Activated CD8-positive, alpha-beta T cell treated with anti-CD3 and anti-CD28 coated beads for 36 hours (primary cell): ENCODE measurements at regions not wholly inside any gene's neighbourhood (a gene's known extent, or its start where the extent isn't known, plus 50 kb on each side); places are given as distances from the start of the nearest gene placed in this dataset.

ENCODE experiments used
- ATAC-seq: fragments of 200-7000 bp; cut with Tn5 transposase; one replicate; pipeline ENCODE4 v1.10.0; 2021; ENCODE audit warnings: mild to moderate bottlenecking, moderate library complexity
- CTCF ChIA-PET: fragments of 350-600 bp; sonication (Branson Sonifier 250); formaldehyde crosslinking; loops from one replicate; lab custom pipeline; 2021; ENCODE audit warnings: antibody characterized with exemption; lab: Charles Lee
- POLR2A ChIA-PET: fragments of 350-600 bp; sonication (Branson Sonifier 250); formaldehyde crosslinking; loops from one replicate; lab custom pipeline; 2021; ENCODE audit warnings: antibody characterized with exemption; lab: Charles Lee
- DNase-seq: peaks from one replicate; pipeline ENCODE4 v3.0.0-alpha.2; 2020
- H3K27ac Mint-ChIP-seq: one replicate; pipeline ENCODE4 v1.8.0; 2021; ENCODE audit warnings: mild to moderate bottlenecking, mixed read lengths
- H3K27me3 Mint-ChIP-seq: one replicate; pipeline ENCODE4 v1.8.0; 2021; ENCODE audit warnings: mixed read lengths
- H3K36me3 Mint-ChIP-seq: one replicate; pipeline ENCODE4 v1.8.0; 2021; ENCODE audit warnings: low read depth, mixed read lengths
- H3K4me1 Mint-ChIP-seq: one replicate; pipeline ENCODE4 v1.8.0; 2021; ENCODE audit warnings: low read depth, mixed read lengths
- H3K4me3 Mint-ChIP-seq: one replicate; pipeline ENCODE4 v1.8.0; 2021; ENCODE audit warnings: mild to moderate bottlenecking, moderate library complexity, mixed read lengths
- H3K9me3 Mint-ChIP-seq: one replicate; pipeline ENCODE4 v1.8.0; 2021; ENCODE audit warnings: mixed read lengths
- intact Hi-C: fragments of 100-400 bp; cut with micrococcal nuclease; formaldehyde crosslinking; loops from one replicate; pipeline ENCODE4 v1.10.0; 2022
- TF ChIP-seq, protein P1 (sequence below): fragments of 200-600 bp; IDR thresholded peaks from one replicate; pipeline ENCODE4 v1.8.0; 2022; ENCODE audit warnings: antibody characterized with exemption, mild to moderate bottlenecking

DNA sequence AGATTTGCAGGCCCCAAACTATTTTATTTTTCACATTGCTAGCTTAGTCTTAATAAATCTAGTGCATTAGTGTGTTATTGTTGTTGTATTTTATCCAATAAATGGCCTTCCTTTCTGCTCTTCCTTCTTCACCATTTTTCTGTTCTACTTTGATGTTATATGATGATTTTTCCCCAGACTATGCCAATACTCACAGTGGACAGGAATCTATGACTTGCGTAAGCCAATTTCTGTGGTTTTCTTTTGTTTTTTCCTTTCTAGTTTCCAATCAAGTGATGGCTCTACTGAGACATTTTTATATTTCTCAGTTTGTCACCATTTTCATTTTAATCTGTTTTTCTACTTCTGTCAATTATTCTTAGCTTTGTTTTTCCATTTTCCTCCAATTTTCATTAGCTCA, 106.8 kb upstream of the FBXL7 start:
- no peak overlapping the region for H3K4me3 Mint-ChIP-seq
- ATAC-seq: no peak
- H3K4me1 Mint-ChIP-seq: no peaks in the 10 kb centered on the region
- CTCF ChIA-PET: interaction anchor here (0.9 kb wide), 1 partner anchor 288 kb away, joined by 4 read pairs; no protein-coding TSS in a partner anchor
- POLR2A ChIA-PET: interaction anchor here (0.6 kb wide), 1 partner anchor 12 kb away, joined by 3 read pairs; no protein-coding TSS in a partner anchor
- H3K27me3 Mint-ChIP-seq: no peaks in the 10 kb centered on the region
- H3K36me3 Mint-ChIP-seq: no peaks in the 10 kb centered on the region
- TF ChIP-seq, protein P1, sequence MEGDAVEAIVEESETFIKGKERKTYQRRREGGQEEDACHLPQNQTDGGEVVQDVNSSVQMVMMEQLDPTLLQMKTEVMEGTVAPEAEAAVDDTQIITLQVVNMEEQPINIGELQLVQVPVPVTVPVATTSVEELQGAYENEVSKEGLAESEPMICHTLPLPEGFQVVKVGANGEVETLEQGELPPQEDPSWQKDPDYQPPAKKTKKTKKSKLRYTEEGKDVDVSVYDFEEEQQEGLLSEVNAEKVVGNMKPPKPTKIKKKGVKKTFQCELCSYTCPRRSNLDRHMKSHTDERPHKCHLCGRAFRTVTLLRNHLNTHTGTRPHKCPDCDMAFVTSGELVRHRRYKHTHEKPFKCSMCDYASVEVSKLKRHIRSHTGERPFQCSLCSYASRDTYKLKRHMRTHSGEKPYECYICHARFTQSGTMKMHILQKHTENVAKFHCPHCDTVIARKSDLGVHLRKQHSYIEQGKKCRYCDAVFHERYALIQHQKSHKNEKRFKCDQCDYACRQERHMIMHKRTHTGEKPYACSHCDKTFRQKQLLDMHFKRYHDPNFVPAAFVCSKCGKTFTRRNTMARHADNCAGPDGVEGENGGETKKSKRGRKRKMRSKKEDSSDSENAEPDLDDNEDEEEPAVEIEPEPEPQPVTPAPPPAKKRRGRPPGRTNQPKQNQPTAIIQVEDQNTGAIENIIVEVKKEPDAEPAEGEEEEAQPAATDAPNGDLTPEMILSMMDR: no peak
- DNase-seq: no peak
- no peak overlapping the region for H3K27ac Mint-ChIP-seq
- intact Hi-C loops: no loop called here
- peaks cover 1% of the 10 kb centered on the region for H3K9me3 Mint-ChIP-seq

DNA sequence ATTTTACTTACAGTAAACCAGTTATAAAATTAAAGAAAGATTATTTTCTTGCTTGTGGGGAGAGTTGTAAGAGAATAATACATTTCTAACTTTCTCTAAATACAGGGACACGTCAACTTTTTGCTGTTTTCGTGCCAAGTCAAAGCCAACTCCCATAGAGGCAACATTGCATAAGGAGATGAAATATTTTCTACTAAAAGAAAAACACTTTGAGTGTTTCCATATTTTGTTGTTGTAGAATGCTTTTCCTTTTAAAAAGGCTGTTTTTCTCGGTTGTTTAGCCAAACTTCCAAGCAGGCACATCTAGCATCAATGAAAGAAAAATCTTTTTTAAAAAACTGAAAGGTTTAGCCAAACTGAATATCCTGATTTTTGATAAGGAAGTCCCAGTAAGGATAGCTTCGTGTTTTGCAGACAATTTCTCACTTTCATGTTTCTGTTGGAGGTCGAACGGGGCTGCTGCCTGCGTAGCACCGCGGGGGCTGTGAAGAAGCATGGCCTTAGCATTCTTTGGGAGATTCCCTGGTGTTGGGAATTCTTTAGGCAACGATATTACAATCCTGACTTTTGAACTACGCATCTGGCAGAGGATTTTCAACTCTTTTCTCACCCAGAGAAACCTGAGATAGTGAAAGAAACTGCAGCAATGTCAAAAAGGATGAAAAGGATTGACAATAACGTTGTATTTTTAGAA, 108.1 kb upstream of the FBXL7 start:
- Mint-ChIP-seq H3K9me3 (peaks cover 1% of the 10 kb centered on the region), H3K27ac (no peak overlapping the region), H3K36me3 (no peaks in the 10 kb centered on the region), H3K4me3 (no peak overlapping the region), H3K4me1 (no peaks in the 10 kb centered on the region), H3K27me3 (no peaks in the 10 kb centered on the region)
- POLR2A ChIA-PET: no interaction called here
- ATAC-seq: no peak
- intact Hi-C loops: no loop called here
- TF ChIP-seq, protein P1: no peak
- CTCF ChIA-PET: no interaction called here
- no peak for DNase-seq

DNA sequence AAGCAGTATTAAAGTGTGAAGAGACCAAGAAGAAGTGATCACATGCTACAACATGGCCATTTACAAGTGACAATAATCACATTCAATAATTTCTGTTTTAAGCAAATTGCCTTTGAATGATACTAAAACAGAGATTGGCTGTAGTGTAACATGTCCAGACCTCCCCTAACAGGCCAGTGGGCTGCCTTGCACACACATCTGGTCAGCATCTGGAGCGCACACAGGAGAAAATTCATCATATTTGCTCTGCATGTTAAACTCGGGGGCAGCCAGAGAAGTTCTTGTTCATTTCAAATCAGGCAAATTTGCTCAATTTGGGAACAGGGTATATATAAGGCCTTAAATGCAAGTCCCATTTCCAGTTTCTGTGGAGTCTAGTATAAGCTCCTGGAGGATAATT, 111.1 kb upstream of the FBXL7 start:
- no peaks in the 10 kb centered on the region for H3K27me3 Mint-ChIP-seq
- intact Hi-C loops: no loop called here
- POLR2A ChIA-PET: no interaction called here
- DNase-seq (no peak), ATAC-seq (no peak)
- H3K36me3 Mint-ChIP-seq: no peaks in the 10 kb centered on the region
- TF ChIP-seq, protein P1: no peak
- no peaks in the 10 kb centered on the region for H3K4me1 Mint-ChIP-seq
- no peak overlapping the region for H3K4me3 Mint-ChIP-seq
- no peak overlapping the region for H3K27ac Mint-ChIP-seq
- H3K9me3 Mint-ChIP-seq: no peaks in the 10 kb centered on the region
- CTCF ChIA-PET: no interaction called here

DNA sequence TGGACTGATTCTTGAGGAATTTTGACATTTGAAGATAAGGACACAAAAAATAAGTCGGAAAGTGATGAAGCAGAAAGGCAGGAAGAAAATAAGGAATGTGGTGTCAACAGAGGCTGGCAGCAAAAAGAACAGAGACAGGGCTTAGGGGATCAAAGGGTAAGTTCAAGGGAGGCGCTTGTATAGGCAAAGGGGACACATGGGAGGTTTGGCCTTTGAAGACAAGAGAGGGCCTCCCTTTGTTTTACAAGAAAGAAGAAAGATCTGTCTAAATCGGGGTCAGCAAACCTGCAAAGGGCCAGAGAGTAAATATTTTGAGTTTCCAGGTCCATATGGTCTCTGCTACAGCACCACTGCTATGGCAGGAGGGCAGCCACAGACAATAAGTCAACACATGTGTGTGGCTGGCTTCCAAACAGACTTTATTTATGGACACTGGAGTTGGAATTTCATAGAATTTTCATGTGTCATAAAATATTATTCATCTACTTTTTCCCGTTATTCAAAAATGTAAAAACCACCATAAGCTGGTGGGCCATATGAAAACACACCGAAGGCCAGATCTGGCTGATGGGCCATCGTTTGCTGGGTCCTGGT, 112.0 kb upstream of the FBXL7 start:
- Mint-ChIP-seq H3K9me3 (no peaks in the 10 kb centered on the region), H3K27ac (no peak overlapping the region), H3K27me3 (no peaks in the 10 kb centered on the region), H3K36me3 (no peaks in the 10 kb centered on the region), H3K4me3 (no peak overlapping the region), H3K4me1 (no peaks in the 10 kb centered on the region)
- ChIA-PET CTCF (no interaction called here), POLR2A (no interaction called here)
- TF ChIP-seq, protein P1: no peak
- intact Hi-C loops: no loop called here
- DNase-seq (no peak), ATAC-seq (no peak)

DNA sequence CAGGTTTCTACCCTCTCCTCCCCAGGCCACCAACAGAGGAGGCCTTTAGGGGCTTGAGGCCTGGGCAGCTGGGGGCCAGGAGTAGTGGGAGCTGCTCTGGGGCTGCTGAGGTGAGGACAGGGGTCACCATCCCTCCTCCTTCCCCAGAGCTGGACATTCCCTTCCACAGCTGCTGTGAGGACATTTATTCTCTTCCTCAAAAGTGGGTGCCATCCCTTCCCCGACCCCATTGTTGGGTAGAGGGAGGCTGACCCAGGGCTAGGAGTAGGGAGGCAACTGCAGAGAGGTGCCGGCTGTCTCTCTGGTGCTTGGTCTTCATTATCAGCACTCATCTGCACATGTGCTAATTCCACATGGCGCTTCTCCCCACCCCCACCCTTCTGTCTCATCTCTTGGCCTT, 113.9 kb upstream of the FBXL7 start:
- no peaks in the 10 kb centered on the region for H3K4me1 Mint-ChIP-seq
- TF ChIP-seq, protein P1: no peak

More for the DNA sequence above, 113.9 kb upstream of the FBXL7 start:
- no peaks in the 10 kb centered on the region for H3K36me3 Mint-ChIP-seq
- H3K27me3 Mint-ChIP-seq: no peaks in the 10 kb centered on the region
- intact Hi-C loops: no loop called here
- no peaks in the 10 kb centered on the region for H3K9me3 Mint-ChIP-seq
- no peak overlapping the region for H3K4me3 Mint-ChIP-seq
- DNase-seq (no peak), ATAC-seq (no peak)
- ChIA-PET POLR2A (no interaction called here), CTCF (interaction anchor here (1.6 kb wide), 1 partner anchor 11 kb away, joined by 3 read pairs; no protein-coding TSS in a partner anchor)
- H3K27ac Mint-ChIP-seq: no peak overlapping the region
